NCI-H748 (cell line): ENCODE measurements at regions not wholly inside any gene's neighbourhood (a gene's known extent, or its start where the extent isn't known, plus 50 kb on each side); places are given as distances from the start of the nearest gene placed in this dataset.

ENCODE experiments used
- DNase-seq: peaks from one replicate; lab custom pipeline; 2025; ENCODE audit not compliant: unreplicated experiment; lab: John Stamatoyannopoulos, UW

GRCh38 chr7:115719963-115720362, 310.6 kb downstream of the TFEC start:
- DNase-seq, result no peak

GRCh38 chr7:115709664-115710063, 320.9 kb downstream of the TFEC start:
- DNase-seq, result peak; percentile 25

DNA sequence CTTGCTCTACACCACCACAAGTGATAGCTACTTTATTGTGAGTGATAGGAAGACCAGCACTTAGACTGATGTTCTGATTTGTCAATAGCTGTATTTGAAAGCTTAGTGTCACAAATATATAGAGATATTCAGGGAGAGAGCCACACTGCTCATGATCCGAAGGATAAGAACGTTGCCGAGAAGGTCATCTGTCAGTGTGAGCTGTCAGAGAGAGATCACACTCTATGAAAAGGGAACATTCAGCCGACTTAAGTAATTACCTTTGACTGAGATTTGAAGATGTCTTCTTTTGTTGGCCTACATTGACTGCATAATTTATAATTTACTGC, 322.6 kb downstream of the TFEC start:
- no peak for DNase-seq

DNA sequence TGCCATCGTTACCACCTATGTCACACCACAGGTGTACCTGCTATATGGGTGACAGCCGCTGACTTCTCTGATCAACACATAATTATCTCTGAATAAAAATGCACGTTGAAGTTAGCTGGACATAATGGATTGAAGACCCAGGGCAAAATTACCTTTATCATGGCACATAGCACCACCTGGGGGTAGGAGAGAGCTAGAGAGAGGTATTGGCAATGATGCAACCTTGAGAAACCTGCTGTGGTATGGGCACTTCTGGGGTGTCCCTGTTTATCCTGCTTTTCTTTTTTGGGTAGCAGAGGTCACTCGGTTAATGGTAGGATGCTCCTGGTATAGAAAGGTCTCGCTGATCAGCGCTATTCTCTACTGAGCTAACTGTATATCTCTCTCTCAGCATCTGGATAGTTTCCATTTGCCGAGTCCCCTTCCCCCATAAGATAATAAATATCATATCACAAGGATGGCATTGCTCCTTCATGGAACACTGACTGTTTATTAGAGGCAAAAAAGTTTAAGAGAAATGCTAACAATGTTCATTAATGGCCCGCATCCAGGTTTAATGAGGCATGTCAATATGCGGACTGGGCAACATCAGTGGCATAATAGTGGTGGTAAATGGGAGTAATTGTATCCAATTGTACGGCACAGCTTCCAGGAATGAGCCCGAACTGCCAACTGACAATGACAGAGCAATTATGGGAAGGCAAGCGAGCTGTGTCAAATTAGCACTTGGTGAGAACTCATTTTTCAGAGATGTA, 323.1 kb downstream of the TFEC start:
- peak; percentile 99 for DNase-seq

DNA sequence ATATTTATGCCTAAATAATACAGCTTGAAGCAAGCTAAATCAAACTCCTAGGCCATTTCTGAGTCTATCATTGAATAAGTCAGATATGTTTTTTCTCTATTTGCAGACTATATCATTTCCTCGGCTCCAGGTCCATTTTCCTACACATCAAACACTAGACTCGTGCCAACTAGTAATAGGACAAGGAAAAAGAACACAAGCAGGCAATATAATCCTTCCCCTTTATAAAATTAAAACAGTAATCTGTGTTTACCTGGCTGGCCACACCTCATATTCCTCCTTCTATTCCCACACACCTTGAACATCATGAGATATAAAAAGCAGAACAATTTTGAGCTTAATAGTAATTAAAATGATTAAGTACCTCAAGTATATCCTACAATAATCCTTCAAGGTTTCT, 325.7 kb downstream of the TFEC start:
- DNase-seq, result no peak

- DNase-seq, result no peak
These were observed 329.4 kb downstream of the TFEC start for GRCh38 chr7:115701141-115701540.

DNA sequence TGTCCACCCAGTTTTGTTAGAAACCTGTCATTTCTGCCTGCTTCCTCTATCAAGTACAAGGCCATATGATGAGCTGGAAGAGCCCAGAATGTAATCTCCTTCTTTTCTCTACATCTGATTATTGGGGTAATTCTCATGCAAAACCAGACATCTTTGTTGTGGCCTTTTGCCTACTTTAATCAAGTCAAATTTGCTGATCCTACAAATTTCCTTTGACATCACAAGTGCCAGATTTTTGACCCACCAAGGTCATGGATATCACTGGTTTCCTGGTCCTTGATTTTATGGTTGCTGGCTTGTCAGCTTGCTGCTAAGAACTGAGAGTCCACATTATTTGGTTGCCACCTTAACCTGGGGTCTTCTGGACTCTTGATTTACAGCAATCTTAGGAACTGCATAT, 336.1 kb downstream of the TFEC start:
- DNase-seq, result no peak

DNA sequence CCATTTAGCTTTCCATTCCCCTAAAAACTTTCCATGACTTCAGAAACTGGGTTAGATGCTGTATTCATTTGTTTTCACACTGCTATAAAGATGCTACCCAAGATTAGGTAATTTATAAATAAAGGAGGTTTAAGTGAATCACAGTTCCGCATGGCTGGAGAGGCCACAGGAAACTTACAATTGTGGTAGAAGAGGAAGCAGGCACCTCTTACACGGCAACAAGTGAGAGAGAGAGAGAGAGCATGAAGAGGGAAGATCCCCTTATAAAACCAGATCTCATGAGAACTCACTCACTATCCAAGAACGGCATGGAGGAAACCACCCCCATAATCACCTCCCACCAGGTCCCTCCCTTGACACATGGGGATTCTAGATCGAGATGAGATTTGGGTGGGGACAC, 336.8 kb downstream of the TFEC start:
- no peak for DNase-seq

- DNase-seq, result no peak
These were observed 340.6 kb downstream of the TFEC start for GRCh38 chr7:115689941-115690340.

GRCh38 chr7:115683093-115683492, 347.5 kb downstream of the TFEC start:
- no peak for DNase-seq

DNA sequence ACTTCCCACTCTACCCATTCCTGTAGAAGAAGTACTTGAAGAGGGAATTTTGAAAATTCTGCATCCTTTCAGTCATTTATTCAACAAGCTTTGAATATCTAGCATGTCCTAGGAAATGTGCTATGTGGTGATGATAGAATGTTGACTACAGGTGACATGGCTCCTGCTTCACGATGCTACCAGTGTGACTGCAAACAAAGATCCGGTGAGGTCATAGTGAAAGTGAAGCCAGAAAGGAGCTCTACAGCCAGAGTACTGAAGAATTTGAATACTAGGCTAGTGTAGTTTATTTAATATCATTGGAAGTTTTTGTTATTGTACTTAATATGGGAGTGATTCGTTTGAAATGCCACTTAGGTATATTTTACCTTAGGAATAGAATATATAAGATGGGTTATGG, 348.1 kb downstream of the TFEC start:
- DNase-seq, result peak; percentile 3

GRCh38 chr7:115680921-115681320, 349.6 kb downstream of the TFEC start:
- DNase-seq, result no peak

DNA sequence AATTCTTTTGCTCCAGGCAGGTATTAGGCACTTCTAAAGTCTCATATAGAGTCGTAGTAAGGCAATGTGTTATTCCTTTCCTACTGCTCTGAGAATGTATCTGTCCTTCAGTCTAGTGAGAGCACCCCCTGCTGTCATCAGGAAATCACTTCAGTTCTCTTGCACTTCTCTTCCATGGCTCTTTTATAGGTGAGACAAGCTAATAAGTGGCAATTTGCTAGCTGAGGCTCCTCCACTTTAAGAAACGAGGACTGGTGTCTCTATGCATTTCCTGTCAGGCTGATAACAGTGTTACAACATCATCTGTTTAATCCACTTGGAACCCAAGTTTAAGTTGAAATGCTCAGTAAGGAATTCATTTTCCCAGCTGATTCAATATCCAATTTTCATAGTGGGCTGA, 350.6 kb downstream of the TFEC start:
- peak; percentile 49 for DNase-seq

DNA sequence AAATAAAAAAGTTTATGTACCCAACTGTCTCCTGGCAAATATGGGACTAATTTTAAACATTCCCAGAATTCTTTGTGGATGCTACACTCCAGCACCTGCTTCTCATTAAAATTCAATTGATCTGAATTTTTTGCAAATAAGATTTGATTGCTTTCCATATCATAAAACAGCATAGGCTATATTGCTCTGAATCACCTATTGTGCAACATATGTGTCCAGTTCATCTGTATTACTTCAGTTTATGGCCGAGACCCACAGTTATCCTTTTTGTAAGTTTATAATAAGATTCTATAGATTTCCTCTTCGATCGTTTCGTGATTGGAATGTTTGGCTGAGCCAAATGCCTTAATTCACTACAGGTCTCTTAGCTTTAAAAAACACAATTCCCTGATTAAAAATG, 351.1 kb downstream of the TFEC start:
- DNase-seq, result no peak

- peak; percentile 67 for DNase-seq
These were observed 352.2 kb downstream of the TFEC start for GRCh38 chr7:115678086-115678982.

GRCh38 chr7:115676707-115677106, 353.9 kb downstream of the TFEC start:
- no peak for DNase-seq

DNA sequence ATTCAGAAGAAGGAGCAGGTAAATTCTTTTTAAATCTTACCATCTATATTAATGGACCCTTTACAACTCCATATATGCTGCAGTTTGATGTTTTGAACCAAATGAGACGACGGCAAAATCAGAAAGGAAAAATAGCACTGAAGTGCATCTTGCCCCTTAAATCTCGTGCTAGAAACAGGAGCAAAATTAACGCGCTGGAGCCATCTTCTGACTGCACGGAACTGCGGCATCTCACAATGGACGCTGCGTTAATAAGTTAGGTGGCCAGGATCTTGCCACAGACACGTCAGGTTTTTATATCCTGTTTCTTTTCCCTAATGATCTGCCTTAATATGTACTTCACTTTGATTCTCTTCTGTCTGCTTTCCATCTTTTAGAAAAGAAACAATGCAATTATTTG, 354.5 kb downstream of the TFEC start:
- DNase-seq, result peak; percentile 87

GRCh38 chr7:115674467-115675024, 356.0 kb downstream of the TFEC start:
- DNase-seq, result peak; percentile 18

DNA sequence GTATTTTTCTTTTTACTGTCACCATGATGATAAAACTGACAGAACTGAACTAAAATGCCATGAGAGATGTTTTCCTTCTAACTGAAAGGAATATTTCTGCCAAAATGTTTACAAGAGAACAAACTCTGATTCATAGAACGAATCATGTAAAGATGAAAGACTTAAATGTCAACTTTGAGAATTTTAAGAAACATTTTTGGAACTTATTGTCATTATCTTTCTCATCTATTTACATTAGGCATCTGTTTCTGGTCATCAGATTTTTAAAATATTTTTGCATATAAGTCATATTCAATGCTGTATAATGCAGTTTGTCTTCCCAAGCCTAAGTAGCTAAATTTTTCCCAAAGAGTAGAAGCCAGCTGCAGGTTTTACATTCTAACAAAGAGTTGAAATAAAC, 358.5 kb downstream of the TFEC start:
- DNase-seq, result no peak

DNA sequence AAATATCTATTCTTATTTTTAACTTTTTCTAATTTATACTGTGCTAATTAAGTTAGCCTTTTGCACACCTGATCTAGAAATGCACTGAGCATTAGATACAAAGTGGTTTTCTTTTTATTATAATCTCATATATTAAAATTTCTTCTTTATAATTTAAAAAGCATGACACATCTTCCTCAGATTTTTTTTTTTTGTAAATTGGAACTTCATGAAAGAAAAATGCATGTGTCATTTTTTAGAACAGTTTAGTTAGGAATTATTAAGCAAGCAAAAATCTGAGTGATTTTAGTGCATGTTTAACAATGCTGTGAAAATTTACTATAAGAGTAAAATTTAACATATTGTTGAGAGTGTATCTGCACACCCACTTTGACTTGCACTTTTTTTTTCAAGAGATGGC, 367.9 kb downstream of the TFEC start:
- no peak for DNase-seq

GRCh38 chr7:115662120-115662519, 368.4 kb downstream of the TFEC start:
- no peak for DNase-seq

DNA sequence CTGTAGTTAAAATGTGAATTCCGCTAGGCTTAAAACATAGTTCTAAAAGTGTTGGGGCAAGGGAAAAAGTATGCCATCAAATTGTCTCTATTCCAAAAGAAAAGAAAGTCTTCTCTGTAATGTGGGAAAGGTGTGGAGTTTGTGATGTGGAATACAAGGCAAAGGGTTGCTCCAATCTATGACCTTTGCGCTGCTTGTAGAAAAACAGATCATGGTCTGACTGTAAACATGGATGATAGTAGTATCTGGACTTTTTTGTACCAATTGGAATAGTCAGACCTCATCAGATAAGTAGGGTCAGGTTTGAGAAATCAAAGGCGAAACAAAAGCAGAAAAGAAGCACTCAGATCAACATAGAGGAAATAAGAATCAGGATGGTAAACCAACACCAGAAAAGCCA, 372.3 kb downstream of the TFEC start:
- no peak for DNase-seq
